GM19468 (cell line): ENCODE measurements at regions not wholly inside any gene's neighbourhood (a gene's known extent, or its start where the extent isn't known, plus 50 kb on each side); places are given as distances from the start of the nearest gene placed in this dataset.
"Not testable (repeated sequence)": the region's sequence is repeated elsewhere in the genome, so short reads cannot be mapped to it uniquely, and the experiment has no call there.

Experiments
- ATAC-seq: cut with Tn5 transposase; IDR thresholded peaks from one replicate; pipeline ENCODE4 v1.9.1; 2021; ENCODE audit warnings: mild to moderate bottlenecking, moderate library complexity, moderate number of reproducible peaks; ENCODE audit not compliant: unreplicated experiment; ENCODE audit errors: extremely low read depth

DNA sequence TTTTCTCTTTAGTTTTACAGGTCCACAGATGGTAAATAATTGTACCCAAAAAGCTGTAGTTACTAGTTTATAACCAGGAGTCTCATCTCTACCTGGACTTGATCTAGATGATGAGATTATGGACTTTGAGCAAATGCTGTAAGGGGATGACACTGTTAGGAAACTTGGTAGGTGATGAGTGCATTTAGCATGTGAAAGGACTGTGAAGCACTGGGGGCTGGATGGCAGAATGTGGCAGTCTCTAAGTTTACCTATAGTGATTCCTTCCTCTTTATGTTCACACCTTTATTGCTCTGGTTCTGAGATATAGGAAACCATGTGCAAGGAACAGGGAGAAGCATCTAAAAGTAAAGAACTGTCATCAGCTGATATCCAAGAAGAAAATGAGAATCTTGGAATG lies 230.7 kb upstream of the CHORDC1 start:
- ATAC-seq: no peak

GRCh38 chr11:90449606-90450005 lies 226.8 kb upstream of the CHORDC1 start:
- no peak for ATAC-seq

GRCh38 chr11:90448256-90448655 lies 225.4 kb upstream of the CHORDC1 start:
- no peak for ATAC-seq

DNA sequence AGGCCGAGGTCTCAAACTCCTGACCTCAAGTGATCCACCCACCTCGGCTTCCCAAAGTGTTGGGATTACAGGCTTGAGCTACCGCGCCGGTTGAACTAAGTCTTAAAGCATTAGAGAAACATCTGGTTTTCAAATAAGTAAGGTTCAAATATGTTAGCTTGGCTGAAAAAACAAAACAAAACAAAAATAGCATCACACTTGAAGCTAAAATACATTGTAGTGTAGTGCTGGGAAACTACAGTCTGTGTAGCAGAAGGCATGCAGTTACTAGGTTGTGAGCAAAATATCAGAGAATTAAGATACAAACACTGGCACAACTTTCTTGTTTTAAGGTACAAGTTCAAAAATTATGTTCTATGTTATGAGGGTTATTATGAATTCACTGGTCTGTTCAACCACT lies 224.8 kb upstream of the CHORDC1 start:
- ATAC-seq: no peak

- ATAC-seq: no peak
Observed at GRCh38 chr11:90446207-90446606, 223.4 kb upstream of the CHORDC1 start.

DNA sequence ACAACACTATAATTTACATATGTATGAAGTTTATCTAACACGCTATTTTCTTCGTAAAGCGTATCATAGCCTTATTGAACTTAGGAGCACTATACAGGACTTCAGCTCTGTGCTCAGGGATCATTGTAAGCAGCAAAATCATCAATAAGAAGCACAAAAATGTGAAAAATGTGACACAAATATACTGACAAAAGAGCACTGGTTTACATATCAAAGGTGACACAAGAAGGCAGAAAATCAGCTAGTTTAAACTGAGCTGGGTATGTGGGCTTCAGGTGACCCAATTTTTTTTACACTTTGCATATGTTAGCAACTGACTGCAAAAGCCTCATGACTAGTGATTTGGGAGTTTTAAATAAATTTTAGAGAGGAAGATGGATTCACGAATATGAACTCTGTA lies 215.2 kb upstream of the CHORDC1 start:
- no peak for ATAC-seq

- no peak for ATAC-seq
Observed at GRCh38 chr11:90434858-90435257, 212.0 kb upstream of the CHORDC1 start.

- no peak for ATAC-seq
Observed at GRCh38 chr11:90428836-90429235, 206.0 kb upstream of the CHORDC1 start.

- ATAC-seq: no peak
Observed at GRCh38 chr11:90426442-90426841, 203.6 kb upstream of the CHORDC1 start.

DNA sequence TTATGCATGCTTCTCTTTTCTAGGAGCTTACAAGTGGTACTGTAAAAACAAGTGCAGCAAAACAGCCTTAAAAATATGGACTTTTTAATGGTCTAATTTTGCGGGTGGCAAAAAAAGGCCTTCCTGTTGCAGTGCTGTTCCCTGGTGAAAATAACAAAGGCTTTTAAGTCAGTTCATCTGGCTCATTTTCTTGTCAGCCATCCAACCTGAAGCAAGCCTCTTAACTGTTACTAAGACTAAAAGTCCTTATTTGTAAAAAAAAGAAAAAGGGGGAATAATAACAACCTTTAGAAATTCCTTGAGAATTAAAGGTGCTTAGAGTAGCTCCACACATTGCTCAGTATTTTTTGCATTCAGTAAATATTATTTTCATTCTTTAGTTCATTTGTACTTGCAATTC lies 200.5 kb upstream of the CHORDC1 start:
- ATAC-seq: no peak

GRCh38 chr11:90422787-90423186 lies 199.9 kb upstream of the CHORDC1 start:
- ATAC-seq: not testable (repeated sequence)

GRCh38 chr11:90414221-90414620 lies 191.4 kb upstream of the CHORDC1 start:
- ATAC-seq: no peak

DNA sequence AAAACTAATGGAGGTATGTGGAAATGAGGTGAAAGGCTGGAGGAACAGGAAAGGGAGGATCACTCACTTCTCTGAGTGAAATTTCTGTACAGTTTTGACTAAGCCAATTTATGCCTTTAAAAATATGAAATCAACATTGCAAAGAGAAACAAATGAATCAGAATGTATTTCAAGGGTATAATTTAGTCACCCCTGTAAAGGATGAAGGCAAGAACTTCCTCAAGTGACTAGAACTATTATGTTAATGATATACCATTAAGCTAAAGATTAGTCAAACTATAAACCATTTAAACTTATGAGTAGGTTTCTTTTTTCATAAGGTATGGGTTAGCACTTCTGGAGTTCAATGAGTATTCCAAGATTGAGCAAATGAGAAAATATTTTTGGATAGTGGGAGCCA lies 184.5 kb upstream of the CHORDC1 start:
- no peak for ATAC-seq

GRCh38 chr11:90392692-90393091 lies 169.8 kb upstream of the CHORDC1 start:
- no peak for ATAC-seq

DNA sequence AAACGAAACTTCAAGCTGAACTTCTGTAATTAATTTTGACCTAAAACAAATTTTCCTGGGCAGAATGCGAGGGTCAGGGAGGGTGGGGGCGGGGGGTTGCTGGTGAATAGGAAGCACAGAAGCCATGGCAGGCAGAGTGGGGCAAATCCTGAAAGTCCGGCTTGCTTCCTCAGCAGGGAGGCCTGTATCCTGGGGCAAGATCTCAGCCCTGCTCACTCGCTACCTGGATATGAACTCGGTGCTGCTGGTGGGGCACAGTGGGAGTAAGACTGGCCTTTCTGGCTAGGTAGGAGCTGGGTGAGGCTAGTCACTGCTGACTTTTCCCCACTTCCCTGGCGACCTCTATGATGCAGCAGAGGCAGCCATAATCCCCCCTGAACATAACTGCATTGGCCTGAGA lies 168.9 kb upstream of the CHORDC1 start:
- no peak for ATAC-seq

- ATAC-seq: no peak
Observed at GRCh38 chr11:90380206-90380605, 157.4 kb upstream of the CHORDC1 start.

- ATAC-seq: no peak
Observed at GRCh38 chr11:90373971-90374370, 151.1 kb upstream of the CHORDC1 start.

DNA sequence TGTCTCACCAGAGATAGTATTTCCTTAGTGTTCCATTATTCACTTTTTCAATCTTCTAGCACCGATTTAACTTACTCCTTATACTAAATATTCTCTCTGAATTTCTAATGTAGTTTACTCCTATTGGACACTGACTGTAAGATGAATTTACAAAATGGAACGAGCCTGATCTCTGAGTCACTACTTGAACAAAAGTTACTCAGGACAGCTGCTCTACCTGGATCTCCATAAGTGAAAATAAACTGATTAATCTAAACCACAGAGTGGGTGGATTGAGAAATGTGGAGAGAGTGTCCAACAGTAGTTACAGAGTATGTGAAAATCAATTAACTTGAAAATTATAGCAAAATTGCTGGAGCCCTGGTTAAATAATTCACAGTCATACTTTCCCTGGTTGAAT lies 141.7 kb upstream of the CHORDC1 start:
- ATAC-seq: no peak

GRCh38 chr11:90363739-90364138 lies 140.9 kb upstream of the CHORDC1 start:
- ATAC-seq: no peak

GRCh38 chr11:90355200-90355599 lies 132.4 kb upstream of the CHORDC1 start:
- no peak for ATAC-seq

- no peak for ATAC-seq
Observed at GRCh38 chr11:90349731-90350130, 126.9 kb upstream of the CHORDC1 start.

GRCh38 chr11:90344546-90344945 lies 121.7 kb upstream of the CHORDC1 start:
- no peak for ATAC-seq

DNA sequence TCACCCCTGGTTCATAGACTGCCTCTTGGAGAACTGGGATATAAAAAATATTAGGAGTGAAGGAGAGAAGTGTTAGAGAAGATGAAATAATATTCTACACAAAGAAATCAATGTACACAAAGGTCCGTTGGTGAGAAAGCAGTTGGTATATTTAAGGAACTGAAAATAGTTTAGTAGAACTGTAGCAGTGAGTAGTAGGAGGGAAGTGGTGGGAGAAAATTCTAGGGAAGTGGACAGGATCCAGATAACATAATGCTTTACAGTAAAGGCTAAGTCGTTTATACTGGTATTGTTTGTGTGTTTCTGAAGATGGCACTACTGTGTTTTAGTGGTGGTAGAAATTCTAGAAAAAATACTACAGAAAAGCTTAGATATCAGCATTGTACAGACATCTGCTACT lies 120.8 kb upstream of the CHORDC1 start:
- no peak for ATAC-seq
